ENCODE measurements at regions not wholly inside any gene's neighbourhood (a gene's known extent, or its start where the extent isn't known, plus 50 kb on each side); places are given as distances from the start of the nearest gene placed in this dataset.

- H3K9me3 Mint-ChIP-seq (ENCODE audit: insufficient read depth), result no peaks in the 10 kb centered on the region
- no peak overlapping the region for H2AFZ ChIP-seq (ENCODE audit: insufficient read depth, low read depth, low read length, poor library complexity, severe bottlenecking)
- ATAC-seq (ENCODE audit: low read depth) (no peak), DNase-seq (no peak)
- H3K27me3 Mint-ChIP-seq, result peaks cover 7% of the 10 kb centered on the region
- peaks cover 0 to 11% (median 0%) of the 10 kb centered on the region in 3 donors for H3K9me3 ChIP-seq (ENCODE audit: control extremely low read depth in 1 of 3, control insufficient read depth in 2 of 3, insufficient read depth in 1 of 3, low read length in 2 of 3)
- H3K9ac ChIP-seq (ENCODE audit: low read length), result no peak overlapping the region
- intact Hi-C loops (cut with micrococcal nuclease), result no loop called here
- no peaks in the 10 kb centered on the region for H3K4me1 ChIP-seq (ENCODE audit: control insufficient read depth in 2 of 2, insufficient read depth in 2 of 2, low read length in 2 of 2)
- POLR2A ChIA-PET, result no interaction called here
- H3K4me1 Mint-ChIP-seq, result no peaks in the 10 kb centered on the region
- no peaks in the 10 kb centered on the region for H3K79me2 ChIP-seq (ENCODE audit: control insufficient read depth, insufficient read depth, low read length)
- H4K20me1 ChIP-seq (ENCODE audit: control insufficient read depth, insufficient read depth, low read length, poor library complexity, severe bottlenecking), result no peaks in the 10 kb centered on the region
- H3K27me3 ChIP-seq (replicated peaks in 1 of 4; ENCODE audit: control extremely low read depth in 1 of 4, control insufficient read depth in 3 of 4, insufficient read depth in 4 of 4, low read length in 3 of 4), result peaks cover 0 to 6% (median 0%) of the 10 kb centered on the region in 4 experiments
- CTCF ChIA-PET, result no interaction called here
- H3K4me3 ChIP-seq (ENCODE audit: control extremely low read depth in 1 of 5, extremely low read depth in 1 of 5, insufficient read depth in 1 of 5, low read depth in 2 of 5, low read length in 4 of 5), result no peak overlapping the region
- no peak overlapping the region for H3K4me3 Mint-ChIP-seq
- no peak for TF ChIP-seq CTCF (IDR thresholded peaks at IDR 0.05)
- TF ChIP-seq EZH2 (IDR thresholded peaks at IDR 0.05; ENCODE audit: borderline replicate concordance, insufficient read depth, low read depth, low read length, poor library complexity, severe bottlenecking), result no peak
- no peak overlapping the region for H3K27ac Mint-ChIP-seq
- WGBS (ENCODE audit: insufficient coverage), result 57% methylated on average over 3 of the region's 10 CpGs
- H3K27ac ChIP-seq (ENCODE audit: low read length in 2 of 2), result no peak overlapping the region
- no peaks in the 10 kb centered on the region for H3K36me3 ChIP-seq (replicated peaks in 1 of 2; ENCODE audit: control extremely low read depth in 1 of 2, control insufficient read depth in 1 of 2, extremely low read depth in 1 of 2, insufficient read depth in 2 of 2, low read length in 1 of 2)
- H3K4me2 ChIP-seq (replicated peaks; ENCODE audit: low read depth, low read length, poor library complexity, severe bottlenecking), result no peak overlapping the region
These were observed 57.8 kb upstream of the BCL11B start for GRCh38 chr14:99329711-99330315.

DNA sequence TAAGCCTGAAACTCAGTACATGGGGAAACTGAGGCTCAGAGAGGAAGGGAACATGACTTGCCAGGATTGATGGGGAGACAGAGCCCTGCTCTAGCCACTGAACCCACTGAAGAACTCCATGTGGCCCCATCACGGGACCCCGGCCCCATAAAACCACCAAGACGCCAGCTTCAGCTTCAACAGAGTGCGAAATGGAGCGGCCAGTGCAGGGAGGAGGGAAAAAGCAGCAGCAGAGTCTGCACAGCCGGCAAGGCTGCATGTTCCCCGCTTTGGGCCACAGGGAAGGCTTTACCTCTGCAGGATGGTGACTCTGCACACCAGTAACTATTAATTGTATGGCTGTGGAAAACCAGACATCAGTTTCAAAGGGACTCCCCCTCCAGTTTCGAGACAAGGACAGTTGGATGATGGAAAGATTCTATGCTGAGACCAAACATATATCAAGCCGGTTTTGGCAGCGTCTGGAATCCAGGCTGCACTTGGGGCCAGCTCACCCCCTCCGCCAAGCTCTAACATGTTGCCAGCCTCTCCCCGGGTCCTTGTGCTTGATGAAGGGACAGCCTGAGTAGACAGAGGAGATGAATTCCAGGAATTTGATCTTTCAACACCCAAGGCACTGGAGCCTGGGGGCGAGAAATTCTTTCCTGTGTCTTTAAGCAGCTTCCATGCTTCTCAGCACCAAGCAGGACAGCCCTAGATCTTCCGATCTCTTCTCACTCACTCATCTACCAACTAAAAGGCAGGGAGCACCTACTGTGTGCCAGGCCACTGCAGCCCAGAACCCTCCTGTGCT is 55.7 kb upstream of the BCL11B start:
- TF ChIP-seq CTCF (IDR thresholded peaks at IDR 0.05), result no peak
- no peak for TF ChIP-seq EZH2 (IDR thresholded peaks at IDR 0.05; ENCODE audit: borderline replicate concordance, insufficient read depth, low read depth, low read length, poor library complexity, severe bottlenecking)
- WGBS (ENCODE audit: insufficient coverage), result 78% methylated on average over 13 of the region's 14 CpGs
- DNase-seq, result no peak
- Histone ChIP-seq H2AFZ (ENCODE audit: insufficient read depth, low read depth, low read length, poor library complexity, severe bottlenecking) (no peak overlapping the region), H3K4me3 (ENCODE audit: control extremely low read depth in 1 of 5, extremely low read depth in 1 of 5, insufficient read depth in 1 of 5, low read depth in 2 of 5, low read length in 4 of 5) (no peak overlapping the region), H3K79me2 (ENCODE audit: control insufficient read depth, insufficient read depth, low read length) (no peaks in the 10 kb centered on the region), H3K27ac (ENCODE audit: low read length in 2 of 2) (no peak overlapping the region), H3K36me3 (replicated peaks in 1 of 2; ENCODE audit: control extremely low read depth in 1 of 2, control insufficient read depth in 1 of 2, extremely low read depth in 1 of 2, insufficient read depth in 2 of 2, low read length in 1 of 2) (no peaks in the 10 kb centered on the region), H4K20me1 (ENCODE audit: control insufficient read depth, insufficient read depth, low read length, poor library complexity, severe bottlenecking) (no peaks in the 10 kb centered on the region), H3K27me3 (replicated peaks in 1 of 4; ENCODE audit: control extremely low read depth in 1 of 4, control insufficient read depth in 3 of 4, insufficient read depth in 4 of 4, low read length in 3 of 4) (peaks cover 0 to 6% (median 0%) of the 10 kb centered on the region in 4 experiments), H3K9me3 (ENCODE audit: control extremely low read depth in 1 of 3, control insufficient read depth in 2 of 3, insufficient read depth in 1 of 3, low read length in 2 of 3) (peaks cover 0 to 3% (median 0%) of the 10 kb centered on the region in 3 donors), H3K4me2 (replicated peaks; ENCODE audit: low read depth, low read length, poor library complexity, severe bottlenecking) (no peak overlapping the region), H3K4me1 (ENCODE audit: control insufficient read depth in 2 of 2, insufficient read depth in 2 of 2, low read length in 2 of 2) (no peaks in the 10 kb centered on the region), H3K9ac (ENCODE audit: low read length) (no peak overlapping the region)
- H3K4me3 Mint-ChIP-seq, result no peak overlapping the region
- no peak overlapping the region for H3K27ac Mint-ChIP-seq
- ChIA-PET CTCF (no interaction called here), POLR2A (no interaction called here)
- no peaks in the 10 kb centered on the region for H3K9me3 Mint-ChIP-seq (ENCODE audit: insufficient read depth)
- peaks cover 7% of the 10 kb centered on the region for H3K27me3 Mint-ChIP-seq
- no peaks in the 10 kb centered on the region for H3K4me1 Mint-ChIP-seq
- no peak for ATAC-seq (ENCODE audit: low read depth)
- intact Hi-C loops (cut with micrococcal nuclease), result no loop called here

Measured in B cell (primary cell).